NCI-H1436 treated with DMSO at 0.1 percent for 48 hours (cell line): ENCODE measurements at regions not wholly inside any gene's neighbourhood (a gene's known extent, or its start where the extent isn't known, plus 50 kb on each side); places are given as distances from the start of the nearest gene placed in this dataset.

Source experiments
- DNase-seq: peaks from one replicate; lab custom pipeline; 2025; lab: John Stamatoyannopoulos, UW

- DNase-seq, result no peak
These were observed 562.3 kb upstream of the BTBD3 start for GRCh38 chr20:11355345-11355744.

GRCh38 chr20:11356061-11356460 lies 561.6 kb upstream of the BTBD3 start:
- no peak for DNase-seq

GRCh38 chr20:11362450-11362849 lies 555.2 kb upstream of the BTBD3 start:
- DNase-seq, result no peak

GRCh38 chr20:11364736-11365135 lies 553.0 kb upstream of the BTBD3 start:
- no peak for DNase-seq

- DNase-seq, result no peak
These were observed 551.0 kb upstream of the BTBD3 start for GRCh38 chr20:11366660-11367059.

GRCh38 chr20:11368499-11368898 lies 549.2 kb upstream of the BTBD3 start:
- no peak for DNase-seq

GRCh38 chr20:11368965-11369711 lies 548.6 kb upstream of the BTBD3 start:
- no peak for DNase-seq

- no peak for DNase-seq
These were observed 545.9 kb upstream of the BTBD3 start for GRCh38 chr20:11371831-11372230.

GRCh38 chr20:11372876-11373790 lies 544.6 kb upstream of the BTBD3 start:
- DNase-seq, result no peak

- DNase-seq, result no peak
These were observed 542.4 kb upstream of the BTBD3 start for GRCh38 chr20:11375335-11375734.

- DNase-seq, result no peak
These were observed 541.7 kb upstream of the BTBD3 start for GRCh38 chr20:11375966-11376365.

GRCh38 chr20:11376420-11376819 lies 541.3 kb upstream of the BTBD3 start:
- no peak for DNase-seq

- no peak for DNase-seq
These were observed 540.7 kb upstream of the BTBD3 start for GRCh38 chr20:11376998-11377397.

- no peak for DNase-seq
These were observed 539.9 kb upstream of the BTBD3 start for GRCh38 chr20:11377761-11378160.

- no peak for DNase-seq
These were observed 539.4 kb upstream of the BTBD3 start for GRCh38 chr20:11378252-11378651.

- no peak for DNase-seq
These were observed 538.3 kb upstream of the BTBD3 start for GRCh38 chr20:11379257-11380011.

GRCh38 chr20:11380283-11380682 lies 537.4 kb upstream of the BTBD3 start:
- no peak for DNase-seq

- DNase-seq, result no peak
These were observed 530.4 kb upstream of the BTBD3 start for GRCh38 chr20:11387189-11387754.

GRCh38 chr20:11389186-11389585 lies 528.5 kb upstream of the BTBD3 start:
- no peak for DNase-seq

GRCh38 chr20:11391591-11391990 lies 526.1 kb upstream of the BTBD3 start:
- no peak for DNase-seq

- DNase-seq, result no peak
These were observed 523.4 kb upstream of the BTBD3 start for GRCh38 chr20:11394145-11394833.

- no peak for DNase-seq
These were observed 522.1 kb upstream of the BTBD3 start for GRCh38 chr20:11395581-11395980.
